NCI-H146 (cell line): ENCODE measurements at regions not wholly inside any gene's neighbourhood (a gene's known extent, or its start where the extent isn't known, plus 50 kb on each side); places are given as distances from the start of the nearest gene placed in this dataset.
"Not testable (repeated sequence)": the region's sequence is repeated elsewhere in the genome, so short reads cannot be mapped to it uniquely, and the experiment has no call there.

Source experiments
- DNase-seq: peaks from one replicate; lab custom pipeline; 2025; lab: John Stamatoyannopoulos, UW

GRCh38 chr6:112984899-112985298, 637.8 kb downstream of the RFPL4B start:
- DNase-seq, result no peak

- no peak for DNase-seq
Observed at GRCh38 chr6:112986321-112986720, 639.2 kb downstream of the RFPL4B start.

- DNase-seq, result no peak
Observed at GRCh38 chr6:112988748-112989147, 641.6 kb downstream of the RFPL4B start.

GRCh38 chr6:112990971-112991370, 643.8 kb downstream of the RFPL4B start:
- DNase-seq, result no peak

GRCh38 chr6:112991912-112992311, 644.8 kb downstream of the RFPL4B start:
- no peak for DNase-seq

GRCh38 chr6:112997421-112998085, 650.4 kb downstream of the RFPL4B start:
- no peak for DNase-seq

- no peak for DNase-seq
Observed at GRCh38 chr6:113004054-113004453, 656.9 kb downstream of the RFPL4B start.

- no peak for DNase-seq
Observed at GRCh38 chr6:113004470-113005270, 657.5 kb downstream of the RFPL4B start.

GRCh38 chr6:113006494-113006893, 659.4 kb downstream of the RFPL4B start:
- DNase-seq, result no peak

- DNase-seq, result no peak
Observed at GRCh38 chr6:113009682-113010081, 662.6 kb downstream of the RFPL4B start.

- DNase-seq, result no peak
Observed at GRCh38 chr6:113010196-113010989, 663.3 kb downstream of the RFPL4B start.

GRCh38 chr6:113011389-113011788, 664.3 kb downstream of the RFPL4B start:
- no peak for DNase-seq

GRCh38 chr6:113011801-113012200, 664.7 kb downstream of the RFPL4B start:
- no peak for DNase-seq

GRCh38 chr6:113015249-113015648, 668.1 kb downstream of the RFPL4B start:
- no peak for DNase-seq

- no peak for DNase-seq
Observed at GRCh38 chr6:113017353-113017752, 670.2 kb downstream of the RFPL4B start.

GRCh38 chr6:113018351-113019151, 671.4 kb downstream of the RFPL4B start:
- DNase-seq, result no peak

GRCh38 chr6:113019176-113019575, 672.0 kb downstream of the RFPL4B start:
- DNase-seq, result no peak

GRCh38 chr6:113027780-113028179, 680.6 kb downstream of the RFPL4B start:
- no peak for DNase-seq

- not testable (repeated sequence) for DNase-seq
Observed at GRCh38 chr6:113029161-113029560, 682.0 kb downstream of the RFPL4B start.

- DNase-seq, result peak; percentile 52
Observed at GRCh38 chr6:113031591-113032238, 684.6 kb downstream of the RFPL4B start.

- no peak for DNase-seq
Observed at GRCh38 chr6:113039005-113039404, 691.9 kb downstream of the RFPL4B start.
